ENCODE measurements at regions not wholly inside any gene's neighbourhood (a gene's known extent, or its start where the extent isn't known, plus 50 kb on each side); places are given as distances from the start of the nearest gene placed in this dataset.

- TF ChIP-seq REPIN1 (CRISPR knock-in tag; IDR thresholded peaks at IDR 0.05; ENCODE audit: borderline replicate concordance, low read depth) = no peak
- no peak for TF ChIP-seq HMG20B (CRISPR knock-in tag; conservative IDR thresholded peaks at IDR 0.05)
- no peak for TF ChIP-seq TFE3 (CRISPR knock-in tag; IDR thresholded peaks at IDR 0.05)
- no peak for TF ChIP-seq SOX13 (IDR thresholded peaks at IDR 0.05)
- TF ChIP-seq SOX13 (CRISPR knock-in tag; conservative IDR thresholded peaks at IDR 0.05 in 1 of 2, IDR thresholded peaks at IDR 0.05 in 1 of 2) = no peak
Measured at GRCh38 chr6:122092366-122092765, 307.1 kb upstream of the HSF2 start (continued).

DNA sequence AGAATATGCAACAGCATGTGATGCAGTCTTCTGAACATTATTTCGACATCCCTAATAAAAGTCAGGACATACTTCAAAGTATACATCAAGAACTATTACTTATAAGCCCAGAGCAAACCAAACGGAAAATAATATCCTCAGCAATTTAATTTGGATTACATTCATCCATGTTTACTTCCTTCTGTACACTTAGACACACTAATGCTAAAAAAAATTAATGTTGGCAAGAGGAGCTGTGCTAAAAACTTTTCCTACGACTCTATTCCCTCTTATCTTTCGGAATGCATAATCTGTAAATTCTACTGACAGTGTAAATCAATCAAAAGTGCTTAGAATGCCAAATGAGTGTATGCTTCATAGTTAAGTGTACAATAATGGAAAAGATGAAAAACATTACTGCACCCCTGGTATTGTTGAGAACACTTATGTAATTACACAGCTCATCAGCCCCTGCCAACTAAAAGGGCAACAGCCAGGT lies 301.2 kb upstream of the HSF2 start:
- H3K27ac ChIP-seq (ENCODE audit: extremely low read length, insufficient read depth, low read length) = no peak overlapping the region
- in situ Hi-C loops (cut with HindIII; ENCODE audit: extremely low pct_ligation_motif_present, low pct_unique_long_range_greater_than_20kb) (no loop called here), intact Hi-C loops (cut with micrococcal nuclease; ENCODE audit: unreplicated experiment) (no loop called here)
- H3K9ac ChIP-seq (ENCODE audit: insufficient read depth, low read depth, low read length) = no peak overlapping the region
- H3K4me2 ChIP-seq (ENCODE audit: low read depth, low read length) = no peak overlapping the region
- no peak overlapping the region for H2AFZ ChIP-seq (ENCODE audit: low read length)
- H3K27me3 ChIP-seq (ENCODE audit: control insufficient read depth in 1 of 2, insufficient read depth in 2 of 2, low read length in 2 of 2) = no peaks in the 10 kb centered on the region
- H3K4me1 ChIP-seq (ENCODE audit: insufficient read depth, low read length) = no peaks in the 10 kb centered on the region
- DNase-seq (ENCODE audit: low spot score) = no peak
- 2% methylated on average over 4 of the region's 4 CpGs for WGBS (ENCODE audit: low lambda C conversion rate)
- no peaks in the 10 kb centered on the region for H3K9me3 ChIP-seq (ENCODE audit: low read length)
- CTCF ChIA-PET (ENCODE audit: low intra/inter-chr PET ratio, low total read pairs) = no interaction called here
- POLR2A ChIA-PET = no interaction called here
- BruUV-seq (replicated peaks) = no TSS peak
- ATAC-seq = no peak
- H3K36me3 ChIP-seq (replicated peaks in 1 of 2; ENCODE audit: control insufficient read depth in 1 of 2, insufficient read depth in 2 of 2, low read length in 2 of 2) = no peaks in the 10 kb centered on the region
- no peak for FAIRE-seq
- H3K79me2 ChIP-seq (ENCODE audit: insufficient read depth, low read length) = no peaks in the 10 kb centered on the region
- H3K4me3 ChIP-seq (replicated peaks in 1 of 3; ENCODE audit: insufficient read depth in 1 of 3, low read depth in 2 of 3, low read length in 3 of 3) = no peak overlapping the region
- no peaks in the 10 kb centered on the region for H4K20me1 ChIP-seq (ENCODE audit: insufficient read depth, low read length)
- TF ChIP-seq PLRG1 (conservative IDR thresholded peaks at IDR 0.05) (no peak), RXRB (CRISPR knock-in tag; IDR thresholded peaks at IDR 0.05; ENCODE audit: borderline replicate concordance) (no peak), WIZ (CRISPR knock-in tag; IDR thresholded peaks at IDR 0.05) (no peak), SOX13 (IDR thresholded peaks at IDR 0.05) (no peak), SOX13 (CRISPR knock-in tag; conservative IDR thresholded peaks at IDR 0.05 in 1 of 2, IDR thresholded peaks at IDR 0.05 in 1 of 2) (no peak), ZNF407 (CRISPR knock-in tag; IDR thresholded peaks at IDR 0.05; ENCODE audit: not compliant biosample characterization) (no peak), ZBTB7A (CRISPR knock-in tag; IDR thresholded peaks at IDR 0.05) (no peak), TBL1XR1 (IDR thresholded peaks at IDR 0.05; ENCODE audit: borderline replicate concordance, low read length, partially characterized antibody) (no peak), ZSCAN25 (CRISPR knock-in tag; IDR thresholded peaks at IDR 0.05) (no peak), THYN1 (CRISPR knock-in tag; IDR thresholded peaks at IDR 0.05; ENCODE audit: borderline replicate concordance, low read depth) (no peak), SATB2 (CRISPR knock-in tag; IDR thresholded peaks at IDR 0.05) (no peak)
